Hepatocyte (in vitro differentiated cells): ENCODE measurements at regions not wholly inside any gene's neighbourhood (a gene's known extent, or its start where the extent isn't known, plus 50 kb on each side); places are given as distances from the start of the nearest gene placed in this dataset.

Experiments used
- DNase-seq: peaks from one replicate; pipeline ENCODE4 v3.0.0-alpha.2; 2016; ENCODE audit warnings: low spot score
- H2AFZ ChIP-seq: fragments of 200-600 bp; sonication (generic); 2 replicates; pipeline ENCODE4 v1.6.0; 2016; ENCODE audit warnings: antibody characterized with exemption, mild to moderate bottlenecking
- H3K27ac ChIP-seq: fragments of 200-600 bp; sonication (generic); 2 replicates; pipeline ENCODE4 v1.5.1; 2016; ENCODE audit warnings: mild to moderate bottlenecking
- H3K27me3 ChIP-seq: fragments of 200-600 bp; sonication (generic); 2 replicates; pipeline ENCODE4 v1.6.1; 2016
- H3K36me3 ChIP-seq: fragments of 200-600 bp; sonication (generic); replicated peaks from 2 replicates; pipeline ENCODE4 v1.5.1; 2016; ENCODE audit warnings: low read depth; ENCODE audit not compliant: insufficient read depth
- H3K4me1 ChIP-seq: fragments of 200-600 bp; sonication (generic); 2 replicates; pipeline ENCODE4 v1.5.1; 2016; ENCODE audit warnings: mild to moderate bottlenecking, moderate library complexity; ENCODE audit not compliant: insufficient read depth
- H3K4me2 ChIP-seq: fragments of 200-600 bp; sonication (generic); 2 replicates; pipeline ENCODE4 v1.6.0; 2016
- H3K4me3 ChIP-seq: fragments of 200-600 bp; sonication (generic); 2 replicates; pipeline ENCODE4 v1.5.1; 2016; ENCODE audit warnings: mild to moderate bottlenecking
- H3K79me2 ChIP-seq: fragments of 200-600 bp; sonication (generic); 2 replicates; pipeline ENCODE4 v1.6.0; 2017; ENCODE audit warnings: mild to moderate bottlenecking
- H3K9me2 ChIP-seq: fragments of 200-600 bp; sonication (generic); replicated peaks from 2 replicates; pipeline ENCODE4 v1.6.0; 2017; ENCODE audit warnings: mild to moderate bottlenecking; ENCODE audit not compliant: insufficient read depth
- H3K9me3 ChIP-seq: fragments of 200-600 bp; sonication (generic); 2 replicates; pipeline ENCODE4 v1.5.1; 2016; ENCODE audit warnings: low read depth, mild to moderate bottlenecking
- H4K20me1 ChIP-seq: fragments of 200-600 bp; sonication (generic); 2 replicates; pipeline ENCODE4 v1.6.0; 2016; ENCODE audit warnings: mild to moderate bottlenecking; ENCODE audit not compliant: insufficient read depth, poor library complexity, severe bottlenecking
- CTCF ChIP-seq: fragments of 200-600 bp; sonication (generic); IDR thresholded peaks from 2 replicates; pipeline ENCODE4 v1.5.1; 2016; ENCODE audit warnings: antibody characterized with exemption, mild to moderate bottlenecking; ENCODE audit not compliant: poor library complexity
- EZH2 ChIP-seq: fragments of 200-600 bp; sonication (generic); IDR thresholded peaks from 2 replicates; pipeline ENCODE4 v1.6.1; 2016; ENCODE audit warnings: antibody characterized with exemption, mild to moderate bottlenecking, borderline replicate concordance
- EZH2phosphoT487 ChIP-seq: fragments of 200-600 bp; sonication (generic); IDR thresholded peaks from one replicate; pipeline ENCODE4 v1.6.1; 2018; ENCODE audit warnings: antibody characterized with exemption, mild to moderate bottlenecking, low read depth, moderate library complexity; ENCODE audit not compliant: unreplicated experiment, severe bottlenecking
- WGBS: methylation state at CpG from one replicate; pipeline ENCODE4 v1.1.6; 2016; ENCODE audit warnings: low lambda C conversion rate; ENCODE audit errors: missing lambda C conversion rate; 5-methylcytosine and 5-hydroxymethylcytosine counted together

- Histone ChIP-seq H3K27me3 (no peaks in the 10 kb centered on the region), H3K4me1 (no peaks in the 10 kb centered on the region), H3K36me3 (no peaks in the 10 kb centered on the region), H3K9me2 (no peaks in the 10 kb centered on the region), H3K79me2 (no peaks in the 10 kb centered on the region), H2AFZ (no peak overlapping the region), H3K9me3 (no peaks in the 10 kb centered on the region), H4K20me1 (no peaks in the 10 kb centered on the region), H3K4me3 (no peak overlapping the region), H3K4me2 (no peak overlapping the region), H3K27ac (no peak overlapping the region)
- no peak for DNase-seq
- TF ChIP-seq EZH2 (no peak), EZH2phosphoT487 (no peak), CTCF (no peak)
- WGBS = 71% methylated on average over 7 of the region's 7 CpGs
These were observed 138.7 kb downstream of the YTHDC2 start for GRCh38 chr5:113652161-113652560.

- no peaks in the 10 kb centered on the region for H3K4me1 ChIP-seq
- no peaks in the 10 kb centered on the region for H3K79me2 ChIP-seq
- TF ChIP-seq EZH2phosphoT487 = no peak
- no peak for TF ChIP-seq EZH2
- no peak for TF ChIP-seq CTCF
- no peak overlapping the region for H2AFZ ChIP-seq
- no peaks in the 10 kb centered on the region for H3K36me3 ChIP-seq
- H3K4me3 ChIP-seq = no peak overlapping the region
- H3K27me3 ChIP-seq = no peaks in the 10 kb centered on the region
- H3K9me3 ChIP-seq = no peaks in the 10 kb centered on the region
- 89% methylated on average over 3 of the region's 3 CpGs for WGBS
- no peaks in the 10 kb centered on the region for H3K9me2 ChIP-seq
- H4K20me1 ChIP-seq = no peaks in the 10 kb centered on the region
- no peak for DNase-seq
- no peak overlapping the region for H3K4me2 ChIP-seq
- no peak overlapping the region for H3K27ac ChIP-seq
These were observed 141.3 kb downstream of the YTHDC2 start for GRCh38 chr5:113654828-113655227.

- Histone ChIP-seq H3K4me1 (no peaks in the 10 kb centered on the region), H3K4me2 (no peak overlapping the region), H3K27me3 (no peaks in the 10 kb centered on the region), H3K4me3 (no peak overlapping the region), H3K36me3 (no peaks in the 10 kb centered on the region), H3K9me3 (no peaks in the 10 kb centered on the region), H2AFZ (no peak overlapping the region), H3K27ac (no peak overlapping the region), H3K9me2 (no peaks in the 10 kb centered on the region), H4K20me1 (no peaks in the 10 kb centered on the region), H3K79me2 (no peaks in the 10 kb centered on the region)
- no peak for DNase-seq
- no peak for TF ChIP-seq EZH2
- no peak for TF ChIP-seq EZH2phosphoT487
- no peak for TF ChIP-seq CTCF
- WGBS = 70% methylated on average over 3 of the region's 3 CpGs
These were observed 146.7 kb downstream of the YTHDC2 start for GRCh38 chr5:113660206-113660605.

- TF ChIP-seq EZH2phosphoT487 = no peak
- TF ChIP-seq CTCF = no peak
- no peak for TF ChIP-seq EZH2
- no peak overlapping the region for H2AFZ ChIP-seq
- no peak overlapping the region for H3K27ac ChIP-seq
- H3K9me3 ChIP-seq = no peaks in the 10 kb centered on the region
- H3K36me3 ChIP-seq = no peaks in the 10 kb centered on the region
- DNase-seq = no peak
- no peaks in the 10 kb centered on the region for H3K79me2 ChIP-seq
- no peaks in the 10 kb centered on the region for H4K20me1 ChIP-seq
- H3K4me2 ChIP-seq = no peak overlapping the region
- H3K27me3 ChIP-seq = no peaks in the 10 kb centered on the region
- no peak overlapping the region for H3K4me3 ChIP-seq
- H3K9me2 ChIP-seq = no peaks in the 10 kb centered on the region
- 81% methylated on average over 1 of the region's 1 CpG for WGBS
- H3K4me1 ChIP-seq = no peaks in the 10 kb centered on the region
These were observed 147.3 kb downstream of the YTHDC2 start for GRCh38 chr5:113660706-113661250.
